Panc1 (cell line): ENCODE measurements at regions not wholly inside any gene's neighbourhood (a gene's known extent, or its start where the extent isn't known, plus 50 kb on each side); places are given as distances from the start of the nearest gene placed in this dataset.

Source experiments
- ATAC-seq: fragments of 200-7000 bp; cut with Tn5 transposase; 2 replicates; pipeline ENCODE4 v1.9.1; 2020; ENCODE audit warnings: mild to moderate bottlenecking, moderate library complexity
- BruUV-seq: library from RNA; stranded (reverse); fragments of 400-500 nt; replicated peaks from 2 replicates; lab custom pipeline; 2021; lab: Mats Ljungman, UMichigan
- CTCF ChIA-PET: fragments of 300-600 bp; sonication (Branson Sonifier 250); formaldehyde crosslinking; loops from one replicate; lab custom pipeline; 2022; ENCODE audit warnings: antibody characterized with exemption; lab: Charles Lee
- POLR2A ChIA-PET: fragments of 300-600 bp; sonication (Branson Sonifier 250); formaldehyde crosslinking; loops from one replicate; lab custom pipeline; 2022; ENCODE audit warnings: antibody characterized with exemption; lab: Charles Lee
- DNase-seq: peaks from one replicate; pipeline ENCODE4 v3.0.0-alpha.2; 2010; ENCODE audit warnings: low read depth, low spot score
- H3K27ac ChIP-seq: 2 replicates; pipeline ENCODE4 v1.5.1; 2011; ENCODE audit warnings: mild to moderate bottlenecking, low read length, inconsistent platforms
- H3K27me3 ChIP-seq: fragments of 200-500 bp; sonication (Bioruptor generic); 2 replicates; pipeline ENCODE4 v1.6.0; 2014; ENCODE audit warnings: low read length, inconsistent platforms; ENCODE audit not compliant: control insufficient read depth, insufficient read depth
- H3K36me3 ChIP-seq: fragments of 200-500 bp; sonication (Bioruptor generic); 2 replicates; pipeline ENCODE4 v1.5.1; 2014; ENCODE audit warnings: inconsistent platforms, mild to moderate bottlenecking, low read length, moderate library complexity; ENCODE audit not compliant: control insufficient read depth, insufficient read depth
- H3K4me1 ChIP-seq: 2 replicates; pipeline ENCODE4 v1.5.1; 2011; ENCODE audit warnings: inconsistent platforms, mild to moderate bottlenecking, low read length, moderate library complexity; ENCODE audit not compliant: control insufficient read depth, insufficient read depth
- H3K4me3 ChIP-seq, 2 experiments: 2 replicates each; pipeline ENCODE4 v1.5.1; 2011 to 2012; ENCODE audit warnings: low read depth in 2 of 2, low read length in 2 of 2, mild to moderate bottlenecking in 2 of 2, inconsistent platforms in 1 of 2, moderate library complexity in 1 of 2
- H3K9me3 ChIP-seq: fragments of 200-500 bp; sonication (Bioruptor generic); 2 replicates; pipeline ENCODE4 v1.5.1; 2014; ENCODE audit warnings: low read depth, mild to moderate bottlenecking, inconsistent platforms, low read length, moderate library complexity; ENCODE audit not compliant: control insufficient read depth, insufficient read depth
- POLR2AphosphoS5 ChIP-seq: IDR thresholded peaks from 2 replicates; pipeline ENCODE4 v1.6.1; 2012; ENCODE audit warnings: mild to moderate bottlenecking, low read depth, low read length, moderate library complexity
- REST ChIP-seq, 2 experiments: IDR thresholded peaks; 2 replicates each; pipeline ENCODE4 v1.6.1; 2011 to 2012; ENCODE audit warnings: low read depth in 2 of 2, control low read depth in 1 of 2, low read length in 1 of 2, mild to moderate bottlenecking in 1 of 2, moderate library complexity in 1 of 2; ENCODE audit not compliant: insufficient read depth in 1 of 2
- SIN3A ChIP-seq: IDR thresholded peaks from 2 replicates; pipeline ENCODE4 v1.6.1; 2012; ENCODE audit warnings: low read depth, mild to moderate bottlenecking, low read length, moderate library complexity, borderline replicate concordance; ENCODE audit not compliant: insufficient read depth
- TCF7L2 ChIP-seq: IDR thresholded peaks from 2 replicates; pipeline ENCODE4 v1.6.1; 2011; ENCODE audit warnings: mild to moderate bottlenecking, low read depth, low read length, inconsistent platforms
- in situ Hi-C: cut with HindIII; loops from 2 replicates; pipeline ENCODE4 v1.10.0; 2016; ENCODE audit warnings: low sequenced_read_pairs, low pct_unique_long_range_greater_than_20kb
- intact Hi-C: fragments of 100-400 bp; cut with micrococcal nuclease; formaldehyde crosslinking; loops from one replicate; pipeline ENCODE4 v1.10.0; 2022; ENCODE audit not compliant: unreplicated experiment
- TF ChIP-seq, protein P1 (sequence below): fragments of 450-650 bp; IDR thresholded peaks from 2 replicates; pipeline ENCODE4 v1.5.1; 2017; ENCODE audit warnings: mild to moderate bottlenecking

DNA sequence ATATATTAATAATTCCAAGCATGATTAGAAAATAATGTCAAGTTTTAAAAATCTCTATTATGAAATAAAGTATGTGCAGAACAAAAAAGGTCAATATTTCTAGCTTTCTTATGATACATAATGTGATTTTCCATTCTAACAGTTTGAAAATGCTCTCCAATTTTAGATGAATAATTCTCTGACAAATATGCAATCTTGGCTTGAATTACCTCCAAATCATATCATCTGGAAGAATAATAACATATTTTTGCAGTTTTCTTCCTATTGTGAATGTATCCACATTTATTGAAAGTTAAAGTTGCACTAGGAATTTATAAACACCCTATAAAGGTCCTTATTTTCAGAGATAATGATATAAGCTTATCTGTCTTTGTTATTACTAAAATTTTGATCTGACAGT, 548.5 kb upstream of the SLC10A2 start:
- Histone ChIP-seq H3K9me3 (no peaks in the 10 kb centered on the region), H3K27ac (no peak overlapping the region), H3K4me1 (no peaks in the 10 kb centered on the region), H3K4me3 (no peak overlapping the region), H3K36me3 (no peaks in the 10 kb centered on the region), H3K27me3 (no peaks in the 10 kb centered on the region)
- no peak for ATAC-seq
- BruUV-seq = no TSS peak
- no peak for DNase-seq
- TF ChIP-seq POLR2AphosphoS5 = no peak
- TF ChIP-seq SIN3A = no peak
- no peak for TF ChIP-seq TCF7L2
- TF ChIP-seq REST (IDR thresholded peaks at IDR 0.05; ENCODE audit: insufficient read depth in 1 of 2, low read depth in 2 of 2, low read length in 1 of 2) = no peak
- TF ChIP-seq, protein P1, sequence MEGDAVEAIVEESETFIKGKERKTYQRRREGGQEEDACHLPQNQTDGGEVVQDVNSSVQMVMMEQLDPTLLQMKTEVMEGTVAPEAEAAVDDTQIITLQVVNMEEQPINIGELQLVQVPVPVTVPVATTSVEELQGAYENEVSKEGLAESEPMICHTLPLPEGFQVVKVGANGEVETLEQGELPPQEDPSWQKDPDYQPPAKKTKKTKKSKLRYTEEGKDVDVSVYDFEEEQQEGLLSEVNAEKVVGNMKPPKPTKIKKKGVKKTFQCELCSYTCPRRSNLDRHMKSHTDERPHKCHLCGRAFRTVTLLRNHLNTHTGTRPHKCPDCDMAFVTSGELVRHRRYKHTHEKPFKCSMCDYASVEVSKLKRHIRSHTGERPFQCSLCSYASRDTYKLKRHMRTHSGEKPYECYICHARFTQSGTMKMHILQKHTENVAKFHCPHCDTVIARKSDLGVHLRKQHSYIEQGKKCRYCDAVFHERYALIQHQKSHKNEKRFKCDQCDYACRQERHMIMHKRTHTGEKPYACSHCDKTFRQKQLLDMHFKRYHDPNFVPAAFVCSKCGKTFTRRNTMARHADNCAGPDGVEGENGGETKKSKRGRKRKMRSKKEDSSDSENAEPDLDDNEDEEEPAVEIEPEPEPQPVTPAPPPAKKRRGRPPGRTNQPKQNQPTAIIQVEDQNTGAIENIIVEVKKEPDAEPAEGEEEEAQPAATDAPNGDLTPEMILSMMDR = no peak
- in situ Hi-C loops (no loop called here), intact Hi-C loops (no loop called here)
- ChIA-PET CTCF (no interaction called here), POLR2A (no interaction called here)

DNA sequence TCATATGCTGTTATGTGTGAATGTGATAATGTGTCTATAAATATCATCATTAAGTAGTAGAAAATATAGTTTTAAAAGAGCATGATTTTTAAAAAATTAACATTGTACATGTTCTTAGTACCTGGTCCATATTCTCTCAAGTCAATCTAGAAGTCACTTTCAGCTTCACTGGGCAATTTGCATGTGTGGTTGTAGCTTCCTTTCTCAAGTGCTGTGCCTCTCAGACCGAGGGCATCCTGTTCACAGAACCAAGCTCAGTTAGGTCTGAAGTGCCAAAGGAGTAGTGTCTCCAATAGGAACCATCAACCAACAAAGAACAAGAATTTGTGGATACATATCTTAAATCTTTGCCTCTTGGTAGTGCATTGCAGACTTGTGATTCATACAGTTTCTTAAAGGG, 541.8 kb upstream of the SLC10A2 start:
- Histone ChIP-seq H3K4me1 (no peaks in the 10 kb centered on the region), H3K27ac (no peak overlapping the region), H3K36me3 (no peaks in the 10 kb centered on the region), H3K27me3 (no peaks in the 10 kb centered on the region), H3K4me3 (no peak overlapping the region), H3K9me3 (no peaks in the 10 kb centered on the region)
- intact Hi-C loops = no loop called here
- BruUV-seq = no TSS peak
- ChIA-PET POLR2A (no interaction called here), CTCF (no interaction called here)
- no peak for DNase-seq
- TF ChIP-seq REST (IDR thresholded peaks at IDR 0.05; ENCODE audit: insufficient read depth in 1 of 2, low read depth in 2 of 2, low read length in 1 of 2) (no peak), SIN3A (no peak), POLR2AphosphoS5 (no peak), TCF7L2 (no peak)
- TF ChIP-seq, protein P1 = no peak
- ATAC-seq = no peak
- in situ Hi-C loops = no loop called here
